KMS-11 (cell line): ENCODE measurements at regions not wholly inside any gene's neighbourhood (a gene's known extent, or its start where the extent isn't known, plus 50 kb on each side); places are given as distances from the start of the nearest gene placed in this dataset.
"Not testable (repeated sequence)": the region's sequence is repeated elsewhere in the genome, so short reads cannot be mapped to it uniquely, and the experiment has no call there.

ENCODE experiments used
- H2AFZ ChIP-seq: fragments of 200-600 bp; sonication (generic); 2 replicates; pipeline ENCODE4 v1.6.1; 2016; ENCODE audit warnings: antibody characterized with exemption, mixed run types, low read depth
- H3K27ac ChIP-seq: fragments of 200-600 bp; sonication (generic); 2 replicates; pipeline ENCODE4 v1.6.1; 2016; ENCODE audit warnings: mild to moderate bottlenecking, mixed run types
- H3K27me3 ChIP-seq: fragments of 200-600 bp; sonication (generic); 2 replicates; pipeline ENCODE4 v1.6.1; 2017; ENCODE audit warnings: mild to moderate bottlenecking, low read depth, mixed run types, moderate library complexity; ENCODE audit not compliant: insufficient read depth
- H3K36me3 ChIP-seq: fragments of 200-600 bp; sonication (generic); 2 replicates; pipeline ENCODE4 v1.6.1; 2017; ENCODE audit warnings: mild to moderate bottlenecking, mixed run types; ENCODE audit not compliant: insufficient read depth
- H3K4me1 ChIP-seq: fragments of 200-600 bp; sonication (generic); 2 replicates; pipeline ENCODE4 v1.6.1; 2016; ENCODE audit warnings: mild to moderate bottlenecking, low read depth, mixed run types; ENCODE audit not compliant: poor library complexity, severe bottlenecking
- H3K4me2 ChIP-seq: fragments of 200-600 bp; sonication (generic); 2 replicates; pipeline ENCODE4 v1.7.0; 2016; ENCODE audit warnings: mild to moderate bottlenecking, mixed run types
- H3K4me3 ChIP-seq: fragments of 200-600 bp; sonication (generic); IDR thresholded peaks from 2 replicates; pipeline ENCODE4 v1.6.1; 2017; ENCODE audit warnings: low read depth, low read length, mixed read lengths; ENCODE audit not compliant: insufficient read depth
- H3K79me2 ChIP-seq: fragments of 200-600 bp; sonication (generic); 2 replicates; pipeline ENCODE4 v1.6.1; 2016; ENCODE audit warnings: low read depth, mixed run types; ENCODE audit not compliant: insufficient read depth
- H3K9ac ChIP-seq: fragments of 200-600 bp; sonication (generic); 2 replicates; pipeline ENCODE4 v1.6.1; 2016; ENCODE audit warnings: mild to moderate bottlenecking, mixed run types
- H4K20me1 ChIP-seq: fragments of 200-600 bp; sonication (generic); 2 replicates; pipeline ENCODE4 v1.6.1; 2016; ENCODE audit warnings: mild to moderate bottlenecking, mixed run types; ENCODE audit not compliant: insufficient read depth
- CTCF ChIP-seq: fragments of 200-600 bp; sonication (generic); conservative IDR thresholded peaks from 2 replicates; pipeline ENCODE4 v1.6.1; 2017; ENCODE audit warnings: low read depth, mild to moderate bottlenecking, antibody characterized with exemption, low read length, moderate library complexity, mixed read lengths

GRCh38 chr3:87791248-87792027 lies 267.4 kb downstream of the CGGBP1 start:
- H3K27me3 ChIP-seq, result no peaks in the 10 kb centered on the region

GRCh38 chr3:87789049-87789448 lies 269.8 kb downstream of the CGGBP1 start:
- not testable (repeated sequence) for H3K9ac ChIP-seq, H3K36me3 ChIP-seq

More at GRCh38 chr3:87791248-87792027, 267.4 kb downstream of the CGGBP1 start:
- no peak overlapping the region for H3K9ac ChIP-seq
- H3K79me2 ChIP-seq, result no peaks in the 10 kb centered on the region
- H3K4me3 ChIP-seq, result no peak overlapping the region
- no peak overlapping the region for H3K4me2 ChIP-seq
- H3K4me1 ChIP-seq, result no peaks in the 10 kb centered on the region
- no peak overlapping the region for H2AFZ ChIP-seq
- H3K27ac ChIP-seq, result no peak overlapping the region
- no peak for TF ChIP-seq CTCF
- no peaks in the 10 kb centered on the region for H4K20me1 ChIP-seq
- H3K36me3 ChIP-seq, result no peaks in the 10 kb centered on the region

GRCh38 chr3:87788516-87788915 lies 270.3 kb downstream of the CGGBP1 start:
- Histone ChIP-seq H3K4me2 (no peak overlapping the region), H2AFZ (no peak overlapping the region), H3K27me3 (no peaks in the 10 kb centered on the region), H3K9ac (no peak overlapping the region), H4K20me1 (no peaks in the 10 kb centered on the region), H3K79me2 (no peaks in the 10 kb centered on the region), H3K4me1 (no peaks in the 10 kb centered on the region), H3K36me3 (no peaks in the 10 kb centered on the region), H3K27ac (no peak overlapping the region), H3K4me3 (no peak overlapping the region)
- TF ChIP-seq CTCF, result no peak

More at GRCh38 chr3:87789049-87789448, 269.8 kb downstream of the CGGBP1 start:
- H3K79me2 ChIP-seq, H3K4me3 ChIP-seq, H3K27me3 ChIP-seq, H3K4me2 ChIP-seq, H3K27ac ChIP-seq, H2AFZ ChIP-seq, H3K4me1 ChIP-seq, H4K20me1 ChIP-seq: not testable (repeated sequence)

- TF ChIP-seq CTCF, result no peak
- Histone ChIP-seq H3K79me2 (no peaks in the 10 kb centered on the region), H3K4me1 (no peaks in the 10 kb centered on the region), H3K27ac (no peak overlapping the region), H3K4me3 (no peak overlapping the region), H4K20me1 (no peaks in the 10 kb centered on the region), H2AFZ (no peak overlapping the region), H3K4me2 (no peak overlapping the region), H3K36me3 (no peaks in the 10 kb centered on the region), H3K9ac (no peak overlapping the region), H3K27me3 (no peaks in the 10 kb centered on the region)
Measured at GRCh38 chr3:87780811-87781210, 278.0 kb downstream of the CGGBP1 start.

GRCh38 chr3:87778876-87779275 lies 279.9 kb downstream of the CGGBP1 start:
- Histone ChIP-seq H3K36me3 (no peaks in the 10 kb centered on the region), H3K9ac (no peak overlapping the region), H2AFZ (no peak overlapping the region), H3K79me2 (no peaks in the 10 kb centered on the region), H3K4me2 (no peak overlapping the region), H4K20me1 (no peaks in the 10 kb centered on the region), H3K4me3 (no peak overlapping the region), H3K4me1 (no peaks in the 10 kb centered on the region), H3K27ac (no peak overlapping the region), H3K27me3 (no peaks in the 10 kb centered on the region)
- no peak for TF ChIP-seq CTCF
